ENCODE measurements at regions not wholly inside any gene's neighbourhood (a gene's known extent, or its start where the extent isn't known, plus 50 kb on each side); places are given as distances from the start of the nearest gene placed in this dataset.
"Not testable (repeated sequence)": the region's sequence is repeated elsewhere in the genome, so short reads cannot be mapped to it uniquely, and the experiment has no call there.

DNA sequence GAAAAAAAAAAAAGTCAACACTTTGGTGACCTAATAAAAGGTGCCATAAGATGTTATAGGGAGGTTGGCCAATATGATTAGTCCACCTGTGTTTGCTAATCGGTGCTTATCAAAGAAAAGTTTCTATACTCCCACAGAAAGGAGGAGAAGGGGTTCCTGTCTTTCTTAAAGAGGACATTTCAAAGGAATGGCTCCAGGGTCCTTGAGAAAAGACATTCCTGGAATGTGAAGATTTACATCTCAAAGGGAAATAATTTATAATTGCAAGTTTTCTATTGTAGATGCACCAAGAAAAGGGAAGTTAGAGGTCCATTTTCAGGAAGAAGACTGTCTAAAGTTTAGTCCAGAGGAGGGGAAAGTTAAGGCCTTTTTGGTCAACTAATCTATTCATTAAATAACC lies 715.3 kb downstream of the NXPH1 start:
- no CpG with 5 or more reads among the region's 1 CpG for WGBS (ENCODE audit: extremely low coverage, insufficient coverage, low lambda C conversion rate)
- Histone ChIP-seq H4K8ac (ENCODE audit: low read depth, low read length) (no peak overlapping the region), H3K18ac (ENCODE audit: low read length) (no peak overlapping the region), H3K79me1 (ENCODE audit: low read length) (no peaks in the 10 kb centered on the region), H4K5ac (ENCODE audit: low read length) (no peak overlapping the region), H2BK5ac (ENCODE audit: low read length) (no peak overlapping the region), H3K27me3 (ENCODE audit: insufficient read depth, low read length, poor library complexity) (no peaks in the 10 kb centered on the region), H2BK120ac (ENCODE audit: low read depth, low read length) (no peak overlapping the region), H3K9ac (ENCODE audit: low read length) (no peak overlapping the region), H3K79me2 (ENCODE audit: control insufficient read depth, insufficient read depth, low read length) (no peaks in the 10 kb centered on the region), H3K23ac (ENCODE audit: low read length) (no peak overlapping the region), H3K4me1 (ENCODE audit: control insufficient read depth, low read depth, low read length) (peaks cover 4% of the 10 kb centered on the region), H2BK15ac (replicated peaks; ENCODE audit: low read depth) (no peak overlapping the region), H3K27ac (ENCODE audit: low read depth, low read length) (no peak overlapping the region), H3K4ac (ENCODE audit: low read depth, low read length) (no peak overlapping the region), H3K4me2 (ENCODE audit: low read length) (no peak overlapping the region), H3K56ac (ENCODE audit: low read length) (no peak overlapping the region), H3K36me3 (ENCODE audit: control insufficient read depth, insufficient read depth, low read length) (no peaks in the 10 kb centered on the region), H3K4me3 (ENCODE audit: low read length) (no peak overlapping the region), H2AK5ac (ENCODE audit: low read length) (no peak overlapping the region)
- peak; percentile 21 for DNase-seq

- Histone ChIP-seq H3K18ac (ENCODE audit: low read length) (no peak overlapping the region), H3K27ac (ENCODE audit: low read depth, low read length) (no peak overlapping the region)
- WGBS (ENCODE audit: extremely low coverage, insufficient coverage, low lambda C conversion rate) = no CpG with 5 or more reads among the region's 4 CpGs
These were observed 716.2 kb downstream of the NXPH1 start for GRCh38 chr7:9149499-9150082.

GRCh38 chr7:9163691-9164090 lies 730.3 kb downstream of the NXPH1 start:
- H3K4me2 ChIP-seq (ENCODE audit: low read length); H3K4ac ChIP-seq (ENCODE audit: low read depth, low read length); H3K18ac ChIP-seq (ENCODE audit: low read length); H2AK5ac ChIP-seq (ENCODE audit: low read length); H3K79me1 ChIP-seq (ENCODE audit: low read length); H4K8ac ChIP-seq (ENCODE audit: low read depth, low read length); H2BK5ac ChIP-seq (ENCODE audit: low read length); H3K79me2 ChIP-seq (ENCODE audit: control insufficient read depth, insufficient read depth, low read length); H4K5ac ChIP-seq (ENCODE audit: low read length); H3K4me3 ChIP-seq (ENCODE audit: low read length); DNase-seq; H3K56ac ChIP-seq (ENCODE audit: low read length); H3K27me3 ChIP-seq (ENCODE audit: insufficient read depth, low read length, poor library complexity); H3K27ac ChIP-seq (ENCODE audit: low read depth, low read length); H2BK120ac ChIP-seq (ENCODE audit: low read depth, low read length); H2BK15ac ChIP-seq (replicated peaks; ENCODE audit: low read depth); H3K9ac ChIP-seq (ENCODE audit: low read length); H3K36me3 ChIP-seq (ENCODE audit: control insufficient read depth, insufficient read depth, low read length); H3K23ac ChIP-seq (ENCODE audit: low read length); H3K4me1 ChIP-seq (ENCODE audit: control insufficient read depth, low read depth, low read length): not testable (repeated sequence)

More at GRCh38 chr7:9149499-9150082, 716.2 kb downstream of the NXPH1 start:
- DNase-seq = no peak
- no peak overlapping the region for H3K4me3 ChIP-seq (ENCODE audit: low read length)
- H3K56ac ChIP-seq (ENCODE audit: low read length) = no peak overlapping the region
- H3K4ac ChIP-seq (ENCODE audit: low read depth, low read length) = no peak overlapping the region
- H2BK15ac ChIP-seq (replicated peaks; ENCODE audit: low read depth) = no peak overlapping the region
- H3K23ac ChIP-seq (ENCODE audit: low read length) = no peak overlapping the region
- no peak overlapping the region for H3K9ac ChIP-seq (ENCODE audit: low read length)
- no peaks in the 10 kb centered on the region for H3K27me3 ChIP-seq (ENCODE audit: insufficient read depth, low read length, poor library complexity)
- no peaks in the 10 kb centered on the region for H3K79me2 ChIP-seq (ENCODE audit: control insufficient read depth, insufficient read depth, low read length)
- no peak overlapping the region for H4K8ac ChIP-seq (ENCODE audit: low read depth, low read length)
- H2BK120ac ChIP-seq (ENCODE audit: low read depth, low read length) = no peak overlapping the region
- peaks cover 1% of the 10 kb centered on the region for H3K4me1 ChIP-seq (ENCODE audit: control insufficient read depth, low read depth, low read length)
- H3K79me1 ChIP-seq (ENCODE audit: low read length) = no peaks in the 10 kb centered on the region
- no peak overlapping the region for H2AK5ac ChIP-seq (ENCODE audit: low read length)
- no peak overlapping the region for H3K4me2 ChIP-seq (ENCODE audit: low read length)
- no peak overlapping the region for H2BK5ac ChIP-seq (ENCODE audit: low read length)
- no peak overlapping the region for H4K5ac ChIP-seq (ENCODE audit: low read length)
- H3K36me3 ChIP-seq (ENCODE audit: control insufficient read depth, insufficient read depth, low read length) = no peaks in the 10 kb centered on the region

DNA sequence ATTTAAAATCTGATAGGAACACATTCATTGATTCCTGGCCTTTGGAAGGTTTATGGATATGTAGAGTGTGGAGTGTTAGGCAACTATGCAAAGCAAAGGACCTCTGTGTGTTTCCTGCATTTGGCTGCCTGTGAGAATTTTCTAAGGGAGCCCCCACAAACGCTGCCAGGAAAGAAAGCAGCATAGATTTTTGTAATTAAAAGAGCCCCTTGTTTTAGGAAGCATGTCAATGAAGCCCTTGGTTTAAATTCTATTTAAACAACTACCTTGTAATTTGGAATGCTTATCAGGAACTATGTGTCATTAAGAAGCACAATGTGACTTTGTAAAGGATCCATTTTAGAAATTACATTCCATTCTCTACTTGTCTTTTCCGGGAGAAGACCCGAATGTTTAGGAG lies 742.5 kb downstream of the NXPH1 start:
- no peaks in the 10 kb centered on the region for H3K27me3 ChIP-seq (ENCODE audit: insufficient read depth, low read length, poor library complexity)
- H3K4me1 ChIP-seq (ENCODE audit: control insufficient read depth, low read depth, low read length) = no peaks in the 10 kb centered on the region
- H3K79me1 ChIP-seq (ENCODE audit: low read length) = no peaks in the 10 kb centered on the region
- H3K9ac ChIP-seq (ENCODE audit: low read length) = no peak overlapping the region
- no peaks in the 10 kb centered on the region for H3K79me2 ChIP-seq (ENCODE audit: control insufficient read depth, insufficient read depth, low read length)
- no peak overlapping the region for H4K5ac ChIP-seq (ENCODE audit: low read length)
- no peak for DNase-seq
- H3K23ac ChIP-seq (ENCODE audit: low read length) = no peak overlapping the region
- no peak overlapping the region for H3K4me3 ChIP-seq (ENCODE audit: low read length)
- H3K4me2 ChIP-seq (ENCODE audit: low read length) = no peak overlapping the region
- H3K27ac ChIP-seq (ENCODE audit: low read depth, low read length) = no peak overlapping the region
- no peak overlapping the region for H2AK5ac ChIP-seq (ENCODE audit: low read length)
- no peaks in the 10 kb centered on the region for H3K36me3 ChIP-seq (ENCODE audit: control insufficient read depth, insufficient read depth, low read length)
- no peak overlapping the region for H2BK5ac ChIP-seq (ENCODE audit: low read length)
- H3K18ac ChIP-seq (ENCODE audit: low read length) = no peak overlapping the region
- WGBS (ENCODE audit: extremely low coverage, insufficient coverage, low lambda C conversion rate) = no CpG with 5 or more reads among the region's 3 CpGs
- no peak overlapping the region for H2BK120ac ChIP-seq (ENCODE audit: low read depth, low read length)
- H3K56ac ChIP-seq (ENCODE audit: low read length) = no peak overlapping the region
- H3K4ac ChIP-seq (ENCODE audit: low read depth, low read length) = no peak overlapping the region
- no peak overlapping the region for H4K8ac ChIP-seq (ENCODE audit: low read depth, low read length)
- H2BK15ac ChIP-seq (replicated peaks; ENCODE audit: low read depth) = no peak overlapping the region

GRCh38 chr7:9181356-9181755 lies 747.9 kb downstream of the NXPH1 start:
- Histone ChIP-seq H4K5ac (ENCODE audit: low read length) (no peak overlapping the region), H3K79me2 (ENCODE audit: control insufficient read depth, insufficient read depth, low read length) (no peaks in the 10 kb centered on the region), H3K4me2 (ENCODE audit: low read length) (no peak overlapping the region), H4K8ac (ENCODE audit: low read depth, low read length) (no peak overlapping the region), H3K23ac (ENCODE audit: low read length) (no peak overlapping the region), H2BK120ac (ENCODE audit: low read depth, low read length) (no peak overlapping the region), H3K56ac (ENCODE audit: low read length) (no peak overlapping the region), H2BK5ac (ENCODE audit: low read length) (no peak overlapping the region), H3K4ac (ENCODE audit: low read depth, low read length) (no peak overlapping the region), H2BK15ac (replicated peaks; ENCODE audit: low read depth) (no peak overlapping the region), H3K79me1 (ENCODE audit: low read length) (no peaks in the 10 kb centered on the region), H3K27me3 (ENCODE audit: insufficient read depth, low read length, poor library complexity) (no peaks in the 10 kb centered on the region), H3K27ac (ENCODE audit: low read depth, low read length) (no peak overlapping the region), H2AK5ac (ENCODE audit: low read length) (no peak overlapping the region), H3K9ac (ENCODE audit: low read length) (no peak overlapping the region), H3K36me3 (ENCODE audit: control insufficient read depth, insufficient read depth, low read length) (no peaks in the 10 kb centered on the region), H3K4me1 (ENCODE audit: control insufficient read depth, low read depth, low read length) (no peaks in the 10 kb centered on the region), H3K18ac (ENCODE audit: low read length) (no peak overlapping the region), H3K4me3 (ENCODE audit: low read length) (no peak overlapping the region)
- no CpG with 5 or more reads among the region's 1 CpG for WGBS (ENCODE audit: extremely low coverage, insufficient coverage, low lambda C conversion rate)
- DNase-seq = no peak

DNA sequence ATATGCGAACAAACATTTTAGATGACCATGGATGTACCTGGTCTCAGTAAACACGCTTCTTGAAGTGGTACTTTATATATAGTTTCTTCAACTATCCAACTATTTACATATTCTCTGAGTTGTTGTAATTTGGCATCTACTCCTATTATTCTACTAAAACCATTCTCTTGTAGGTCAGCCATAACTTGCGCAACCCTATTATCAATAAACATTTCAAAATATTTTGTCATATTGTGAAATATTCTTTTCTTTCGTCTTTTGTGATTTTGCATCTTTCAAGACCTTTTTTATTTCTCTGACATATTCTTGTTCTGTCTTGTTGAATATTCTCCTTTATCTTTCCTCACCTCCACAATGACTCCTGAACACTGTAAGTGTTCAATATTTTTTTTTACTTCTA lies 753.3 kb downstream of the NXPH1 start:
- Histone ChIP-seq H3K36me3 (ENCODE audit: control insufficient read depth, insufficient read depth, low read length) (no peaks in the 10 kb centered on the region), H3K56ac (ENCODE audit: low read length) (no peak overlapping the region), H3K18ac (ENCODE audit: low read length) (no peak overlapping the region), H3K79me1 (ENCODE audit: low read length) (no peaks in the 10 kb centered on the region), H2BK5ac (ENCODE audit: low read length) (no peak overlapping the region), H3K79me2 (ENCODE audit: control insufficient read depth, insufficient read depth, low read length) (no peaks in the 10 kb centered on the region), H3K27me3 (ENCODE audit: insufficient read depth, low read length, poor library complexity) (no peaks in the 10 kb centered on the region), H3K4me2 (ENCODE audit: low read length) (no peak overlapping the region), H3K9ac (ENCODE audit: low read length) (no peak overlapping the region), H3K27ac (ENCODE audit: low read depth, low read length) (no peak overlapping the region), H3K4me1 (ENCODE audit: control insufficient read depth, low read depth, low read length) (no peaks in the 10 kb centered on the region), H4K5ac (ENCODE audit: low read length) (no peak overlapping the region), H2BK15ac (replicated peaks; ENCODE audit: low read depth) (no peak overlapping the region), H3K4ac (ENCODE audit: low read depth, low read length) (no peak overlapping the region), H2AK5ac (ENCODE audit: low read length) (no peak overlapping the region), H3K23ac (ENCODE audit: low read length) (no peak overlapping the region), H4K8ac (ENCODE audit: low read depth, low read length) (no peak overlapping the region), H3K4me3 (ENCODE audit: low read length) (no peak overlapping the region), H2BK120ac (ENCODE audit: low read depth, low read length) (no peak overlapping the region)
- 100% methylated on average over 1 of the region's 4 CpGs for WGBS (ENCODE audit: extremely low coverage, insufficient coverage, low lambda C conversion rate)
- DNase-seq = no peak
